D721Med (cell line): ENCODE measurements at regions not wholly inside any gene's neighbourhood (a gene's known extent, or its start where the extent isn't known, plus 50 kb on each side); places are given as distances from the start of the nearest gene placed in this dataset.
A peak's percentile ranks its signal among the peaks of the same experiment; 100 is the strongest.

Source experiments
- DNase-seq: peaks from one replicate; pipeline ENCODE4 v3.0.0; 2011; ENCODE audit warnings: low spot score; ENCODE audit not compliant: insufficient read length
- FAIRE-seq: peaks from 2 replicates; lab custom pipeline; 2011; peaks lifted over from hg19 to GRCh38; lab: Jason Lieb, UNC
- CTCF ChIP-seq: IDR thresholded peaks from 2 replicates; pipeline ENCODE4 v1.5.1; 2012; ENCODE audit warnings: mild to moderate bottlenecking, control low read depth; ENCODE audit not compliant: insufficient read depth; ENCODE audit errors: missing control alignments

GRCh38 chr14:34369648-34370030 lies 92.4 kb downstream of the SPTSSA start:
- FAIRE-seq = no peak
- DNase-seq = no peak
- TF ChIP-seq CTCF = no peak

GRCh38 chr14:34368971-34369647 lies 92.9 kb downstream of the SPTSSA start:
- no peak for TF ChIP-seq CTCF
- no peak for DNase-seq
- FAIRE-seq = no peak

- no peak for FAIRE-seq
- no peak for DNase-seq
- no peak for TF ChIP-seq CTCF
Observed at GRCh38 chr14:34368115-34368970, 93.7 kb downstream of the SPTSSA start.

GRCh38 chr14:34365309-34365915 lies 96.6 kb downstream of the SPTSSA start:
- FAIRE-seq (no peak), DNase-seq (no peak)
- peak; percentile 12 for TF ChIP-seq CTCF

- FAIRE-seq (no peak), DNase-seq (no peak)
- no peak for TF ChIP-seq CTCF
Observed at GRCh38 chr14:34364201-34364600, 97.8 kb downstream of the SPTSSA start.

GRCh38 chr14:34363733-34364134 lies 98.3 kb downstream of the SPTSSA start:
- TF ChIP-seq CTCF = no peak
- no peak for DNase-seq
- FAIRE-seq = no peak
